GM12878 (cell line): ENCODE measurements at regions not wholly inside any gene's neighbourhood (a gene's known extent, or its start where the extent isn't known, plus 50 kb on each side); places are given as distances from the start of the nearest gene placed in this dataset.

Experiments used
- ATAC-seq: fragments of 200-7000 bp; cut with Tn5 transposase; 3 replicates; pipeline ENCODE4 v1.9.1; 2020; ENCODE audit warnings: mild to moderate bottlenecking, moderate library complexity
- BruUV-seq: library from RNA; stranded (reverse); fragments of 400-500 nt; replicated peaks from 2 replicates; lab custom pipeline; 2021; lab: Mats Ljungman, UMichigan
- CTCF ChIA-PET: fragments of 300-600 bp; sonication (Branson Sonifier 250); formaldehyde crosslinking; extraction: SDS; loops from one replicate; lab custom pipeline; 2021; ENCODE audit warnings: inconsistent platforms; lab: Yijun Ruan, JAX
- POLR2A ChIA-PET: fragments of 350-600 bp; formaldehyde crosslinking; extraction: SDS; loops from one replicate; lab custom pipeline; 2021; ENCODE audit warnings: inconsistent platforms; lab: Charles Lee
- RAD21 ChIA-PET: fragments of 300-600 bp; sonication (Branson Sonifier 250); formaldehyde crosslinking; loops from one replicate; lab custom pipeline; 2023; ENCODE audit warnings: antibody characterized with exemption; ENCODE audit not compliant: unreplicated experiment; lab: Charles Lee
- SMC1A ChIA-PET: fragments of 300-600 bp; sonication (Branson Sonifier 250); formaldehyde crosslinking; loops from one replicate; lab custom pipeline; 2023; ENCODE audit not compliant: unreplicated experiment, uncharacterized antibody; lab: Charles Lee
- DNase-seq: peaks from one replicate; pipeline ENCODE4 v3.0.0-alpha.2; 2011; ENCODE audit warnings: low read depth, low spot score
- FAIRE-seq: peaks from 3 replicates; lab custom pipeline; 2011; peaks lifted over from hg19 to GRCh38; lab: Jason Lieb, UNC
- H2AFZ ChIP-seq: 2 replicates; pipeline ENCODE4 v1.6.0; 2011; ENCODE audit warnings: low read depth, low read length, control low read depth; ENCODE audit not compliant: control insufficient read depth
- H3K27ac ChIP-seq: 2 replicates; pipeline ENCODE4 v1.5.1; 2011; ENCODE audit warnings: control low read depth; ENCODE audit not compliant: control insufficient read depth, insufficient read depth
- H3K27me3 ChIP-seq, 2 experiments: replicated peaks in 1 of 2; 2 replicates each; pipeline versions ENCODE4 v1.6.0 to v1.6.1; 2011; ENCODE audit warnings: low read length in 1 of 2; ENCODE audit not compliant: control insufficient read depth in 2 of 2, insufficient read depth in 2 of 2
- H3K36me3 ChIP-seq, 2 experiments: 2 replicates each; pipeline ENCODE4 v1.5.1; 2011; ENCODE audit warnings: low read length in 1 of 2; ENCODE audit not compliant: control insufficient read depth in 2 of 2, insufficient read depth in 2 of 2
- H3K4me1 ChIP-seq: 2 replicates; pipeline ENCODE4 v1.6.1; 2011; ENCODE audit warnings: mild to moderate bottlenecking, low read length, moderate library complexity, mixed read lengths; ENCODE audit not compliant: control insufficient read depth, insufficient read depth
- H3K4me2 ChIP-seq: 2 replicates; pipeline ENCODE4 v1.6.0; 2011; ENCODE audit warnings: control low read depth; ENCODE audit not compliant: control insufficient read depth, insufficient read depth
- H3K4me3 ChIP-seq: fragments of 200-600 bp; sonication (generic); 2 replicates; pipeline ENCODE4 v1.5.1; 2016
- H3K79me2 ChIP-seq: 2 replicates; pipeline ENCODE4 v1.6.0; 2011; ENCODE audit warnings: low read length; ENCODE audit not compliant: control insufficient read depth, insufficient read depth
- H3K9ac ChIP-seq: 2 replicates; pipeline ENCODE4 v1.8.0; 2011; ENCODE audit warnings: low read length, control low read depth, mixed read lengths; ENCODE audit not compliant: control insufficient read depth, insufficient read depth
- H3K9me3 ChIP-seq: replicated peaks from 3 replicates; pipeline ENCODE4 v1.5.1; 2011; ENCODE audit warnings: mild to moderate bottlenecking, low read length; ENCODE audit not compliant: control insufficient read depth, insufficient read depth
- H4K20me1 ChIP-seq: 2 replicates; pipeline ENCODE4 v1.6.0; 2011; ENCODE audit not compliant: control insufficient read depth, insufficient read depth
- BMI1 ChIP-seq: fragments of 450-650 bp; IDR thresholded peaks from 2 replicates; pipeline ENCODE4 v1.6.1; 2016; ENCODE audit warnings: mild to moderate bottlenecking, moderate library complexity, borderline replicate concordance
- EZH2 ChIP-seq: IDR thresholded peaks from 2 replicates; pipeline ENCODE4 v1.6.1; 2012; ENCODE audit warnings: low read depth, mild to moderate bottlenecking, control low read depth, inconsistent platforms, low read length, borderline replicate concordance; ENCODE audit not compliant: control insufficient read depth
- HSF1 ChIP-seq: fragments of 150-350 bp; IDR thresholded peaks from 2 replicates; pipeline ENCODE4 v1.6.1; 2014; ENCODE audit warnings: mild to moderate bottlenecking, low read depth, low read length
- NKRF ChIP-seq: fragments of 450-650 bp; conservative IDR thresholded peaks from 2 replicates; pipeline ENCODE4 v1.6.1; 2017; ENCODE audit warnings: mild to moderate bottlenecking, moderate library complexity
- SP1 ChIP-seq: IDR thresholded peaks from one replicate; pipeline ENCODE4 v1.6.1; 2011; ENCODE audit warnings: low read depth, low read length
- WGBS: methylation state at CpG from one replicate; pipeline ENCODE4 v1.1.6; 2016; ENCODE audit warnings: low lambda C conversion rate; ENCODE audit not compliant: insufficient replicate concordance, insufficient coverage; ENCODE audit errors: missing lambda C conversion rate; 5-methylcytosine and 5-hydroxymethylcytosine counted together
- in situ Hi-C: fragments of 300-500 bp; cut with MboI; formaldehyde crosslinking; loops from 9 replicates; pipeline ENCODE4 v1.14.3; 2018; ENCODE audit warnings: mixed read lengths
- intact Hi-C: fragments of 100-400 bp; cut with micrococcal nuclease; formaldehyde crosslinking; loops from one replicate; pipeline ENCODE4 v1.14.2; 2022; ENCODE audit not compliant: unreplicated experiment

- no peak for TF ChIP-seq BMI1
These were observed 71.7 kb upstream of the VSTM2B start (continued) for GRCh38 chr19:29454109-29454508.

- ChIA-PET CTCF (no interaction called here), SMC1A (no interaction called here), RAD21 (no interaction called here), POLR2A (no interaction called here)
- in situ Hi-C loops = no loop called here
- 38% methylated on average over 1 of the region's 1 CpG for WGBS
- intact Hi-C loops = no loop called here
- DNase-seq = no peak
- Histone ChIP-seq H3K79me2 (no peaks in the 10 kb centered on the region), H3K36me3 (no peaks in the 10 kb centered on the region), H4K20me1 (no peaks in the 10 kb centered on the region), H3K27ac (no peak overlapping the region), H3K4me3 (no peak overlapping the region), H3K9ac (no peak overlapping the region), H3K27me3 (no peaks in the 10 kb centered on the region), H3K4me1 (no peaks in the 10 kb centered on the region), H2AFZ (no peak overlapping the region), H3K4me2 (no peak overlapping the region), H3K9me3 (peaks cover 2% of the 10 kb centered on the region; the same call in 1 of the 3 replicates)
- TF ChIP-seq SP1 (no peak), EZH2 (no peak), NKRF (no peak), HSF1 (no peak)
- BruUV-seq = no TSS peak
- FAIRE-seq = no peak
- ATAC-seq = no peak
These were observed 68.4 kb upstream of the VSTM2B start for GRCh38 chr19:29457413-29457812.
